Loucy (cell line): ENCODE measurements at regions not wholly inside any gene's neighbourhood (a gene's known extent, or its start where the extent isn't known, plus 50 kb on each side); places are given as distances from the start of the nearest gene placed in this dataset.

Source experiments
- H2AFZ ChIP-seq: fragments of 200-600 bp; sonication (generic); 2 replicates; pipeline ENCODE4 v1.6.0; 2016; ENCODE audit warnings: antibody characterized with exemption, mild to moderate bottlenecking, low read length, moderate library complexity
- H3F3A ChIP-seq: fragments of 200-600 bp; 2 replicates; pipeline ENCODE4 v1.6.0; 2016; ENCODE audit warnings: antibody characterized with exemption, low read depth, mild to moderate bottlenecking
- H3K27me3 ChIP-seq: fragments of 200-600 bp; sonication (generic); 2 replicates; pipeline ENCODE4 v1.6.1; 2014; ENCODE audit warnings: low read length, mild to moderate bottlenecking; ENCODE audit not compliant: insufficient read depth, poor library complexity, severe bottlenecking
- H3K36me3 ChIP-seq: fragments of 200-600 bp; sonication (generic); 2 replicates; pipeline ENCODE4 v1.6.1; 2016; ENCODE audit warnings: low read length; ENCODE audit not compliant: insufficient read depth
- H3K4me1 ChIP-seq: fragments of 200-600 bp; sonication (generic); 2 replicates; pipeline ENCODE4 v1.5.1; 2014; ENCODE audit warnings: low read length, mild to moderate bottlenecking; ENCODE audit not compliant: insufficient read depth, poor library complexity, severe bottlenecking
- H3K4me2 ChIP-seq: fragments of 200-600 bp; sonication (generic); 2 replicates; pipeline ENCODE4 v1.6.0; 2014; ENCODE audit warnings: antibody characterized with exemption, low read length, low read depth, mild to moderate bottlenecking; ENCODE audit not compliant: poor library complexity, severe bottlenecking
- H3K4me3 ChIP-seq: fragments of 200-600 bp; sonication (generic); 2 replicates; pipeline ENCODE4 v1.5.1; 2014; ENCODE audit warnings: low read length, mild to moderate bottlenecking, mixed read lengths; ENCODE audit not compliant: poor library complexity, severe bottlenecking
- H3K79me2 ChIP-seq: fragments of 200-600 bp; sonication (generic); 2 replicates; pipeline ENCODE4 v1.6.1; 2014; ENCODE audit warnings: low read length; ENCODE audit not compliant: insufficient read depth
- H3K9ac ChIP-seq: fragments of 200-600 bp; sonication (generic); 2 replicates; pipeline ENCODE4 v1.6.0; 2014; ENCODE audit warnings: mild to moderate bottlenecking, low read depth, low read length, moderate library complexity; ENCODE audit not compliant: poor library complexity, severe bottlenecking
- H3K9me2 ChIP-seq: fragments of 200-600 bp; sonication (generic); replicated peaks from 2 replicates; pipeline ENCODE4 v1.6.1; 2016; ENCODE audit warnings: low read depth, low read length, mixed read lengths
- H3K9me3 ChIP-seq: fragments of 200-600 bp; sonication (generic); 2 replicates; pipeline ENCODE4 v1.6.1; 2014; ENCODE audit warnings: mild to moderate bottlenecking, antibody characterized with exemption, low read length, low read depth; ENCODE audit not compliant: insufficient read depth
- H4K20me1 ChIP-seq: fragments of 200-600 bp; sonication (generic); 2 replicates; pipeline ENCODE4 v1.6.0; 2014; ENCODE audit warnings: antibody characterized with exemption, low read length, mild to moderate bottlenecking; ENCODE audit not compliant: insufficient read depth, poor library complexity, severe bottlenecking
- EZH2phosphoT487 ChIP-seq: fragments of 200-600 bp; IDR thresholded peaks from 2 replicates; pipeline ENCODE4 v1.6.1; 2018; ENCODE audit warnings: antibody characterized with exemption, mild to moderate bottlenecking, moderate library complexity, borderline replicate concordance
- TF ChIP-seq, protein P1 (sequence below): fragments of 200-600 bp; sonication (generic); conservative IDR thresholded peaks from 2 replicates; pipeline ENCODE4 v1.5.1; 2014; ENCODE audit warnings: mild to moderate bottlenecking, antibody characterized with exemption, low read length

DNA sequence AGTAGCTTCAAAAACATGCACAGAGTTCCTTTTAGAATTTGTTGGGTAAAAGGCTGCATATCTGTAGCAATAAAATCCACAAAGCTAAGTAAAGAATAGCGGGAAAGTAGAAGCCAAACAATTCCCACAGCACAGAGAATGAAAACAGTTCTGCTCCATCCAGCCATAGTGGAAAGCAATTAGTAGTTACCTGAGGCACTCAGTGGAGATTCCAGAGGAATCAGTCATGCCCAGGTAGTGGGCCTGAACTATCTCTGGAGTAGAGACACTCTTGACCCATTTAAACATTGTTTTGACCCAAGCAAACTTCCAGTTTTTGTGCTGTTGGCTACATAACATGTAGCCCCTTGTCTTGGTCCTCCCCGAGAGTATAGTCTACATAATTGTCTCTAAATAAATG lies 559.5 kb upstream of the PTCHD4 start:
- no peaks in the 10 kb centered on the region for H3K9me3 ChIP-seq
- no peaks in the 10 kb centered on the region for H3K4me1 ChIP-seq
- H3K4me3 ChIP-seq = no peak overlapping the region
- H3K9me2 ChIP-seq = no peaks in the 10 kb centered on the region
- TF ChIP-seq, protein P1, sequence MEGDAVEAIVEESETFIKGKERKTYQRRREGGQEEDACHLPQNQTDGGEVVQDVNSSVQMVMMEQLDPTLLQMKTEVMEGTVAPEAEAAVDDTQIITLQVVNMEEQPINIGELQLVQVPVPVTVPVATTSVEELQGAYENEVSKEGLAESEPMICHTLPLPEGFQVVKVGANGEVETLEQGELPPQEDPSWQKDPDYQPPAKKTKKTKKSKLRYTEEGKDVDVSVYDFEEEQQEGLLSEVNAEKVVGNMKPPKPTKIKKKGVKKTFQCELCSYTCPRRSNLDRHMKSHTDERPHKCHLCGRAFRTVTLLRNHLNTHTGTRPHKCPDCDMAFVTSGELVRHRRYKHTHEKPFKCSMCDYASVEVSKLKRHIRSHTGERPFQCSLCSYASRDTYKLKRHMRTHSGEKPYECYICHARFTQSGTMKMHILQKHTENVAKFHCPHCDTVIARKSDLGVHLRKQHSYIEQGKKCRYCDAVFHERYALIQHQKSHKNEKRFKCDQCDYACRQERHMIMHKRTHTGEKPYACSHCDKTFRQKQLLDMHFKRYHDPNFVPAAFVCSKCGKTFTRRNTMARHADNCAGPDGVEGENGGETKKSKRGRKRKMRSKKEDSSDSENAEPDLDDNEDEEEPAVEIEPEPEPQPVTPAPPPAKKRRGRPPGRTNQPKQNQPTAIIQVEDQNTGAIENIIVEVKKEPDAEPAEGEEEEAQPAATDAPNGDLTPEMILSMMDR = no peak
- TF ChIP-seq EZH2phosphoT487 = no peak
- H3K79me2 ChIP-seq = no peaks in the 10 kb centered on the region
- H4K20me1 ChIP-seq = no peaks in the 10 kb centered on the region
- no peak overlapping the region for H2AFZ ChIP-seq
- no peak overlapping the region for H3K9ac ChIP-seq
- no peaks in the 10 kb centered on the region for H3F3A ChIP-seq
- H3K4me2 ChIP-seq = no peak overlapping the region
- no peaks in the 10 kb centered on the region for H3K36me3 ChIP-seq
- no peaks in the 10 kb centered on the region for H3K27me3 ChIP-seq

DNA sequence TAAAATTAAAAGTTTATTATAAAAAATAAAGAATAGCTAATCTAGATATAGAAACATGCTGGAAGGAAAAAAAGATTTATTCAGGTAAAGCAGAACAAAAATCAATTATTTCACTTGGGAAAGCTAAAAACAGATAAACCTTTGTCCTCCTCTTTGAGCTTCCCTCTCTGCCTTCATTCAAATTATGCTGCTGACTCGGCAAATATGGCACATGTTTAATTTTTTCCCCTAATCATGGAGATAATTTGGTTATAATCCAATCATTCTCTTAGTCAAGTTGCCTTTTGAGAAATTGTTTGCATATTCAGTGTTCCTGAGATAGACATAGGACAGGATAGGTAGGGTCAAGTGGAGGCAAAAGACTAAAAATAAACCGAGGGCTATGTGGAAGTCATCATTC lies 556.8 kb upstream of the PTCHD4 start:
- Histone ChIP-seq H3K79me2 (no peaks in the 10 kb centered on the region), H3K4me3 (no peak overlapping the region), H3K9ac (no peak overlapping the region), H3K4me1 (no peaks in the 10 kb centered on the region), H3F3A (no peaks in the 10 kb centered on the region), H3K27me3 (no peaks in the 10 kb centered on the region), H3K9me3 (no peaks in the 10 kb centered on the region), H3K4me2 (no peak overlapping the region), H3K36me3 (no peaks in the 10 kb centered on the region), H4K20me1 (no peaks in the 10 kb centered on the region), H3K9me2 (no peaks in the 10 kb centered on the region), H2AFZ (no peak overlapping the region)
- TF ChIP-seq EZH2phosphoT487 = no peak
- TF ChIP-seq, protein P1 = no peak

DNA sequence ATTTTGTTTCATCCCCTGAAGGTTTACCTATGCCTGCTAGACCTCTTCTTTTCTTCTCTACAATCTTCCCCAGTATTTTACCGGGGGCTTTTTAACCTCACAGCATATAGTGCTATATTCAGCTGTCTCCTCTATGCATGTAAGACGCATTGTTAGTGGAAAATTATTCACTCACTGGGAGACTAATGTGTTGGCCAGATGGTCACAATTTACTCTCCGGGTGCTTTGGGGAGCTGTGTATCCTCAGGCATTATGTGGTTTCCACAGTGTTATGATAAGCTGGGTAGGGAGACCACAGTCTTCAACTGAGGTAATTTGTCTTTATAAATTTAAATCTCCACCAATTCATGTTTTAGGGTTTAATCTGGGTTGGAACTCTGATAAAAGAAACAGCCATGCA lies 553.8 kb upstream of the PTCHD4 start:
- H3F3A ChIP-seq = no peaks in the 10 kb centered on the region
- no peaks in the 10 kb centered on the region for H3K27me3 ChIP-seq
- no peak overlapping the region for H3K4me2 ChIP-seq
- no peaks in the 10 kb centered on the region for H3K4me1 ChIP-seq
- no peak overlapping the region for H3K4me3 ChIP-seq
- no peaks in the 10 kb centered on the region for H4K20me1 ChIP-seq
- no peak overlapping the region for H3K9ac ChIP-seq
- no peaks in the 10 kb centered on the region for H3K9me3 ChIP-seq
- no peak overlapping the region for H2AFZ ChIP-seq
- no peaks in the 10 kb centered on the region for H3K79me2 ChIP-seq
- TF ChIP-seq, protein P1 = no peak
- TF ChIP-seq EZH2phosphoT487 = no peak
- no peaks in the 10 kb centered on the region for H3K36me3 ChIP-seq
- H3K9me2 ChIP-seq = 0 out of 2 replicates have a peak, but pooled peaks cover 2% of the 10 kb centered on the region
